ENCODE measurements at regions not wholly inside any gene's neighbourhood (a gene's known extent, or its start where the extent isn't known, plus 50 kb on each side); places are given as distances from the start of the nearest gene placed in this dataset.

DNA sequence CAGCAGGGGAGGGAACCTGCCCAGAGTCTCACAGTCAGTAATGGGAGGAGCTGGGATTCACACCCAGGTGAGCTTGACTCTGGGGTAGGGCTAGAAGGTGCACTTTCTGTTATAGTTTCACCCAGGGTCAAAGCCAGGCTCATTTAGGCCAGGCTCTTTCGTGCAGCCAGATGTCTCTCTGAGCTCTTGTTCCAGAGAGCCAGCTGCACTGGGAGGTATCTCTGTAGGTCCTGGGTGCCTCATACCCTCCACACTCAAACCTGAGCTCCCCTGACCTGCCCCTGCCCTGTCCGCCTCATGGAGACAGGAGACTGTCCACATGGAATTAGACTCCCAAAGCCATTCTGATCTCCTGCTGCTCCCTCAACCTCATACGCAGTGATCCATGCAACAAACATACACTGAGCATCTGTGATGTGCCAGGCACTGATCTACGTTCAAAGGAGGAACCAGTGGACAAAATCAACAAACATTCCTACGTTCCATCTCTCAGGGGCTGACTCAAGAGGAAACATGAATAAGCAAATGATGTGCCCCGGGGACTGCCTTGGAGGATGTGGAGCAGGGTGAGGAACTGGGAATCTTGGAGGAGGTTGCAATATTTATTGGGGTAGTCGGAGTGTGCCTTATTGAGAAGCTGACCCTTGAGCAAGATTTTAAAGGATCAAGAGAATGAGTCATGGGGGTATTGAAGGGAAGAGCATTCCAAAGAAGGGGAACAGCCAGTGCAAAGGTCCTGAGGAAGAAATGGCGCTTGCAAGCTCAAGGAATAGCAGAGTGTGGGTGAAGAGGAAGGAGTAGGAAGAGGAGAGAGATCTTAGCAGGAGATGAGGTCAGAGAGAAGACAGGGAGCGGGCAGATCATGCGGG is 71.3 kb upstream of the TOX2 start (continued):
- no peak for TF ChIP-seq ZNF462 (CRISPR knock-in tag; IDR thresholded peaks at IDR 0.05)

GRCh38 chr20:43842126-43843020 is 72.3 kb upstream of the TOX2 start:
- Mint-ChIP-seq H3K27me3 (ENCODE audit: insufficient read depth, low read depth, poor library complexity) (peaks cover 8% of the 10 kb centered on the region), H3K4me1 (peaks cover 3% of the 10 kb centered on the region; the same call in 2 of the 3 replicates), H3K27ac (no peak overlapping the region; the same call in 1 of the 2 replicates), H3K4me3 (no peak overlapping the region), H3K36me3 (ENCODE audit: low read depth) (no peaks in the 10 kb centered on the region; the same call in 2 of the 3 replicates), H3K9me3 (no peaks in the 10 kb centered on the region)
- no peaks in the 10 kb centered on the region for H3K9me2 ChIP-seq (ENCODE audit: insufficient read depth)
- no peaks in the 10 kb centered on the region for H3F3A ChIP-seq (replicated peaks; ENCODE audit: low read depth)
- no peaks in the 10 kb centered on the region for H3K27me3 ChIP-seq (ENCODE audit: insufficient read depth)
- DNase-seq (ENCODE audit: low spot score) (no peak), ATAC-seq (no peak)
- H2AFZ ChIP-seq: no peak overlapping the region
- H3K4me2 ChIP-seq: no peak overlapping the region
- no peaks in the 10 kb centered on the region for H3K4me1 ChIP-seq (ENCODE audit: insufficient read depth)
- H3K79me2 ChIP-seq (replicated peaks; ENCODE audit: insufficient read depth): no peaks in the 10 kb centered on the region
- no peaks in the 10 kb centered on the region for H3K36me3 ChIP-seq (ENCODE audit: insufficient read depth)
- no peak overlapping the region for H3K4me3 ChIP-seq
- no peaks in the 10 kb centered on the region for H4K20me1 ChIP-seq (replicated peaks; ENCODE audit: insufficient read depth)
- H3K27ac ChIP-seq (ENCODE audit: low read depth): no peak overlapping the region
- TF ChIP-seq EZH2 (IDR thresholded peaks at IDR 0.05; ENCODE audit: low read depth, unreplicated experiment): no peak
- TF ChIP-seq NANOG (IDR thresholded peaks at IDR 0.05; ENCODE audit: borderline replicate concordance): no peak
- no peak for TF ChIP-seq REST (IDR thresholded peaks at IDR 0.05; ENCODE audit: unreplicated experiment)
- TF ChIP-seq POLR2AphosphoS5 (IDR thresholded peaks at IDR 0.05; ENCODE audit: low read depth): no peak
